RPMI8226 (cell line): ENCODE measurements at regions not wholly inside any gene's neighbourhood (a gene's known extent, or its start where the extent isn't known, plus 50 kb on each side); places are given as distances from the start of the nearest gene placed in this dataset.
A peak's percentile ranks its signal among the peaks of the same experiment; 100 is the strongest.

ENCODE experiments used
- DNase-seq: peaks from one replicate; pipeline ENCODE4 v3.0.0-alpha.2; 2015

DNA sequence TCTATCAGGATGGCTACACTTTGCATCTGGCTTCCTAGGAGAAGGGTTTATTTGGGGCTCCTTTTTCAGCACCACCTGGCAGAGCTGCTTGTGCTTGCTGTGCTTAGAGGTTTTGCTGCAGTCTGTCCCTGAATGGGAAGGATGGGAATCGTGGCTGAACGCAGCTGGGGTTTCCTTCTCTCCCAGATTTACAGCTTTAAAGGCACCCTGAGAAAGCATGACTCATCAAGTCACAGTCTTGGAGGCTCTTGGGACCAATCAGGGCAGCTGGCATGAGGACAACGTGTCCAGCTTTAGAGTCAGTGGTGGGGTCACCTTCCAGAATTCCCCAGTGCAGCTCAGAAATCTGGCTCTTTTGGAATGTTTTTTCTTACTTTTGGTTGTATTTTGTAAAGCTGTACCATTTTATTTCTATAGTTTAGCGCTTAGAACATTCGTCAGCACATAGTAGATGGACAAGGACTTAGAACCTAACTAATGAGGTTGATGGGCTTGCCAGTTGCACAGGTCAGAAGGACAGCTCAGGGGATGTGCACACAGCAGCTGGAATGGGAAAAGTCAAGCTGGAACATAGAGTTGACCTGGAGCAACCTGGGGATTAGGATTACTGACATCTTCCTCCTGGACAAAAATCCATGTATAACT is 222.6 kb downstream of the PRDM2 start:
- no peak for DNase-seq

DNA sequence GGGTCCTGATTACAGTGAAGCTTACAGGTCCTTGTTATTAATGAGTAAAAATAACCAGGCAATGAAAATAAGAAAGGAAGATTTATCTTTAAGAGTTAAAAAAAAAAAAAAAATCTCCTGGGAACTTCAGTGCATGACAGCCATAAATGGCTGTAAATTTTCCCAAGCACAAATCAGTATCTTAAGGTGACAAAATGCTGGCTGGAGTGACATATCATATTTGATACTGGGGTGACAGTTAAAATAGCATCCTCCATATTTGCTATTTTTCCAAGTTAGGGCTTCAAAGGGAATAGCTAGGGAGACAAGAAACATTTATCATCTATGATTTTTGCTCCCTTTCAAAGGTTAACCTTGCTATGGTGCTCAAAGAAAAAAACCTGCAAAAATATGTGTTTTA is 226.6 kb downstream of the PRDM2 start:
- DNase-seq: no peak

DNA sequence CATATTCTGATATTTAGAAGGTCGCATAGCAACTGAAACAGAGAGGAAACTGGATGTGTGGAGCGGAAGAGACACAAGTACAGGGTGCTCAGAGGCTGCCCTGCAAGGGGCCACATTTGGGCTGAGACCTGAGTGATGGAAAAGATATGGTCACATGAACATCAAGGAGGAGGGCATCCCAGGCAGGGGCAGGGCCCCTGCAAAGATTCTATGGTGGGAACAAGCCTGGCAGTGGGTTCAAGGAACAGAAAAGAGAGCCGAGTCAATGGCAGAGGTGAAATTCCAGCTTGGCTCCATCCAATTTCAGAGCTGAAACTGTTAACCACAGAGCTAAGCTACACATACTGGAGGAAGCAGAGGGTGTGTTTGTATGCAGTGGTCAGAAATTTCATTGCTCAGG is 227.7 kb downstream of the PRDM2 start:
- DNase-seq: no peak

DNA sequence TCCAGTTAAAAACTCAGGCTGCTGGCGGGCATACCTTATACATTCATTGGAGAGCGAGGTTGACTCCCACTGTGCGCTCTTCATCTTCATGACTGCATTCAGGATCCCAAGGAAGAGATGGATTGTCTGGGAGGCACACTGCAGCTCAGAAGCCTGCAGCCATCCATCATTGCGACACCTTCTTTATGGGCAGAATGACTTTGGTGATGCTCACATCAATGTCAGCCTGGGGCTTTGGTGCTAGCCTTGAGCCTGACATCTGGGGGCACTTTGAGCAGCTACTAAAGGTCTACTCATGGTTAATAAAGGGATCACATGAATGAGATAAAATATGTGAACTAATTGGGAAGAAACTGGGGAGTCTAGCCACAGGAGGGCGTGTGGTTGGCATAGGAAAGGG is 229.3 kb downstream of the PRDM2 start:
- no peak for DNase-seq

DNA sequence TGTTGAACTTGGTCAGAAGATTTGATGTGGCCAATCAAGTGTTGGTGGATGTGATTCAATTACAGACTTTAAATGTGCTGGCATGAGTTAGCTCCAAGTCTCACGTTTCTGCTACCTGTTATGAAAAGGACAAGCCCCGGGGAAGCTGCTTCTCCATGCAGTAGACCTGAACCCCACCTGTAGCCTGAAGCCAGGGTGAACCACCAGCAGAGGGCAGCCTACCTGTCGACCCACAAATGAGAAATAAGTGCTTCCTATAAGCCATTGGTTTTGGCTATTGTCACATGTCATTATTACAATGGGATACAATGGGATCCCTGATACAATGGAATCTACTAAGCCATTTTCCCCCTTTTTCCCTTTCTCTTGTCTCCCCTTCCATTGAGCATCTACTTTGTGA is 230.2 kb downstream of the PRDM2 start:
- peak; percentile 61 for DNase-seq

DNA sequence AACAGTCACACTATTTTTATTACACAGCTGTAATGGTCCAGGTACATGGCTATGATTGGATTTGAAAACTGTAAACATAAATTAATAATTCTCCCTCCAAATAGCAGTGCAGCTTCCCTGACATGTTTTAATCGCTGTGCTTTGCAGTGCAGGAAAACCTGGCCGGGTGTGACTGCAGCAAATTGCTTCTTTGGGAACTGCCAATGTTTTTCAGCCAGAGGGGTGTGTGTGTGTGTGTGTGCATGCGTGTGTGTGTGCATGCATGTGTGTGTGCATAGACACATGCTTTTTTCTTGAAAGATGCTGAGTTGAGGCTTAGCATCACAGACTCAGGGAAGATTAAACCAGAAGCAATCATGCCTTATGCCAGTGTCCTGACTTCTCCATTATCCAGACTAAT is 231.2 kb downstream of the PRDM2 start:
- no peak for DNase-seq

DNA sequence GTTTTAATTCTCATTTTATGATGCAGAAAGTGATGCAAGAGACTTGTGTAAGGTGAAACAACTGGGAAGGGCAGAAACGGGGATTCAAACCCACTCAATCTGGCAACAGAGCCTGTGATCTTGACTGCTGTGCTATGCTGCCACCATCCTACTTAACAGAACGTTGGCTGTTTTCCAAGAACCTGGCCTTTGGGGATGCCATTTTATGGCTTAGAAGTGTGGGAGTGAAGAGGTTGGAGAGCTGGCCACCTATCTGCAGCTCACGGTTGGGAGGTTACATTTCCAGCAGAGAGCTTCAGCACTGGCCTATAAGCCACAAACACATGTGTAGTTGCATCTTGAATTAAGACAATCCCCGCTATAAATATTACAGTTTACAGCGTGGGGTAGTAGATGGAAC is 235.3 kb downstream of the PRDM2 start:
- peak; percentile 61 for DNase-seq

DNA sequence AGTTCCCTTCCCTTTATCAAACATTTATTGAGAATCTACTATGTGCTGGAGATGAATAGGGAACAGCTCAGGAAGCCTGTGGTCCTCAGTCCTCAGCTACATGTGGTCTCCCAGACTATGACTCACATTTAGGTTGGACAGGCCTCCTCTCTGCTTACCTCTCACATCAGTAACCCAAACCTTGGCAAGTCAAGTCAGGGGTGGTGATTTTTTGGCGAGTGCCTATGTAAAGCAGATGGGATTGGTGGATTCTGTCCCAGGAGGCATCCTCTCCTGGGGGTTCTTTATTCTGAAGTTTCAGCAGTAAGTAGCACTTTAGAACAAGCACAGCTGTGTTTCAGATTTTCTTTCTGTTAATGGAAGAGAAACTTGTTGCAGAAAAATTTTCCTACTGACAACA is 241.3 kb downstream of the PRDM2 start:
- peak; percentile 49 for DNase-seq

DNA sequence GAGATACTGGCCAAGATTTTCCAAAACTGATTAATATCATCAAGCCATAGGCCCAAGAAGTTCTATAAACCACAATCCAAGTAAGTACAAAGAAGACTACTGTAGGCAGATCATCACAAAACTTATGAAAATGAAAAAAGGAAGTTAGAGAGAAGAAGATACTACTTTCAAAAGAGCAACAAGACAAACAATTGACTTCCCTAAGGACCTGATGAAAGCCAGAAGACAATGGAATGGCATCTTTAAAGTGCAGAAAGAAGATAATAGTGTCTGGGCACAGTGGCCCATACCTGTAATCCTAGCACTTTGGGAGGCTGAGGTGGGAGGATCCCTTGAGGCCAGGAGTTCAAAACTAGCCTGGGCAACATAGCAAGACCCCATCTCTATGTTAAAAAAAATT is 243.1 kb downstream of the PRDM2 start:
- DNase-seq: no peak

DNA sequence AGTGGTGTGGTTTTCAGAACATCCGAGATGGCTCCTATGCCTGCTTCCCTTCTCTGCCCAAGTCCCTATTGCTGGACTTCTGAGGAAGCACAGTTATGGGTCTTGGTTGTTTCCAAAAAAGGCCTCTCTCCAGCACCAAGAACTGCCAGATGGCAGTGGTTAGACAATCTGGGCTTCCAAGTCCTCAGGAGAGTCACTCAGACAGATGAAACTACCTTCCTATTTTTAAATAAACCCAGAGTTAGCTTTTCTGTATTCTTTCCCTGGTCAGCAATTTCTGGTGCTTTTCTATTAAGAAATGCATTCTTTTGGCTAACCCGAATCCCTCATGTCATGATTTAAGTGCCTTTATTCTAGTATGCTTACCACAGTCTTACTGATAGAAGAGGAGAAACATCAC is 245.9 kb downstream of the PRDM2 start:
- peak; percentile 91 for DNase-seq

DNA sequence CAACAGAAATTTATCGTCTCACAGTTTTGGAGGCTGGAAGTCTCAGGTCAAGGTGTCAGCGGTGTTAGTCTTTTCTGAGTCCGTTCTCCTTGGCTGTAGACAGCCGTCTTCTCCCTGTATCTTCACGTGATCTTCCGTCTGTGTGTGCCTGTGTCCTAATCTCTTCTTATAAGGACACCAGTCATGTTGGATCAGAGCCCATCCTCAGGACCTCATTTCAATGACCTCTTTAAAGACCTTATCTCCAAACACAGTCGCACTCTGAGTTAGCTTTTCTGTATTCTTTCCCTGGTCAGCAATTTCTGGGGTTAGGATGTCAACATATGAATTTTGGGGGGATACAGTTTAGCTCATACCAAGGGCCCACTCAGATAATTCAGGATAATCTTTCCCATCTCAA is 247.7 kb downstream of the PRDM2 start:
- DNase-seq: no peak

DNA sequence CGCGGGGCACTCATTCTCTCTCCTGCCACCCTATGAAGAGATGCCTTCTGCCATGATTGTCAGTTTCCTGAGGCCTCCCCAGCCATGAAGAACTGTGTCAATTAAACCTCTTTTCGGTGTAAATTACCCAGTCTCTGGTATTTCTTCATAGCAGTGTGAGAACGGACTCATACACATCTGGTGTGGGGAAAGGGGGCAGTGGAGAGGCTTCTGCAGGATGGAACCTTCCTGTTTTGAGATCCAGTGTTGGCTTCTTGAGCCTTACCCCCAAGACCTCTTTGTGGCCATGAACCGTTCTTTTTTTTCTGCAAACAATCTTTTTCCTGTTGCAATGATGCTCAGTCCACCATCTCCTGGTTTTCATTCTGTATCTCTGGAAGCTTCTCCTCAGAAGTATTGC is 248.4 kb downstream of the PRDM2 start:
- no peak for DNase-seq

DNA sequence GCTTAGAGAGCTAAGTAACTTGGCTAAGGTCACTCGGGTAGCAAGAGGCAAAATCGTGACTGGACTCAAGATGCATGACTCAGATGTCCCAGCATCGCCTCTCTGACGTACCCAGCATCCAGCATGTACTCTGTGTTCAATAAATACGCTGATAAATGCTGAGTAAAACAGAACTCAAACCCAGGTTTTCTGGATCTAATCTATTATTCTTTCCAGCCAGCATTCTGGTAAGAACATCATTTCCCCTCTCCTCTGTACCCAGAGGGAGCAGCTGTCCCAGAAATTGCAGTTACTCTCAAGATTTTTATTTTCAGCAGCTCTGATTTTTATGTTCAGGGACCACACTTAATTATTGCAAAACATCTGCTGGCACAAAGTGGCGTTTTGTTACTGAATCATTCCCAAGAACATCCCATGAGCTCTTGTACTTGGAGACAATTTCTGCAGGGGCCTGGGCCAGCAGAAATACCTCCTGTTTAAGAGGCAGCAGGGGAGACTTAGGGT is 249.0 kb downstream of the PRDM2 start:
- DNase-seq: no peak

DNA sequence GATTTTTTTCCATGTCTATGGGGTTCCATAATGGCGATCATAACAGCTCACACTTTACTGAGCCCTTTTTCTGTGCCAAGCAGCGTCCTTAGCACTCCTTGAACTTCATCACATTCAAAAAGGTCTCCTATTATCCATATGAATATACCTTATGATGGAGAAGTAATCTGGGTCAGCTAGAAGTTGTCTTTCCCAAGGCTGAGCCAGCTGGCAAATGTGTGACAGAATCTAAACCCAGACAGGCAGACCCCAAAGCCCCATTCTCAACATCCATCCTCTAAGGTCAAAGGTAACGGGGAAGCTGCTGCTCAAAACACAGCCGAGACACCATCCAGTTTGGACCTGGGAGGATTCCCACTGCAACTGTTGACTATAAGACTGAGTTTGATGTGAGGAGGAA is 249.6 kb downstream of the PRDM2 start:
- DNase-seq: no peak

DNA sequence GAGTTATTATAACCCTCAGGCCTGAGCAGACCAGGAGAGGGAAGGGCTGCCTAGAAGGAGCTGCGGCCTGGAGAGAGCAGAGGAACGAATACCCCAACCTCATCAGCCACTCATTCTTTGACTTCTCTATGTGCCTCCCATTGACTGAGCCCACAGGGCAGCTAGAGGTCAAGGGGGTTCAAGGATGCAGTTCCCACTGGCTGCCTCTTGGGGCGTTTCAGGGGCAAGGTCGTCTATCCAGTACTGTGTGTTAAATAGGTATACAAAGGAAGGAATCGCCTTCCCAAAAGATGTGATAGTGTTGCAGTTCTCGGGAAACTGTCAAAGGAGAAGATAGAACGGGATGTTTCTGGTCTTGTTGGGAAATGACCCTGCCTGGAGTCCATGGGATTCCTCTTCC is 250.6 kb downstream of the PRDM2 start:
- DNase-seq: peak; percentile 65

DNA sequence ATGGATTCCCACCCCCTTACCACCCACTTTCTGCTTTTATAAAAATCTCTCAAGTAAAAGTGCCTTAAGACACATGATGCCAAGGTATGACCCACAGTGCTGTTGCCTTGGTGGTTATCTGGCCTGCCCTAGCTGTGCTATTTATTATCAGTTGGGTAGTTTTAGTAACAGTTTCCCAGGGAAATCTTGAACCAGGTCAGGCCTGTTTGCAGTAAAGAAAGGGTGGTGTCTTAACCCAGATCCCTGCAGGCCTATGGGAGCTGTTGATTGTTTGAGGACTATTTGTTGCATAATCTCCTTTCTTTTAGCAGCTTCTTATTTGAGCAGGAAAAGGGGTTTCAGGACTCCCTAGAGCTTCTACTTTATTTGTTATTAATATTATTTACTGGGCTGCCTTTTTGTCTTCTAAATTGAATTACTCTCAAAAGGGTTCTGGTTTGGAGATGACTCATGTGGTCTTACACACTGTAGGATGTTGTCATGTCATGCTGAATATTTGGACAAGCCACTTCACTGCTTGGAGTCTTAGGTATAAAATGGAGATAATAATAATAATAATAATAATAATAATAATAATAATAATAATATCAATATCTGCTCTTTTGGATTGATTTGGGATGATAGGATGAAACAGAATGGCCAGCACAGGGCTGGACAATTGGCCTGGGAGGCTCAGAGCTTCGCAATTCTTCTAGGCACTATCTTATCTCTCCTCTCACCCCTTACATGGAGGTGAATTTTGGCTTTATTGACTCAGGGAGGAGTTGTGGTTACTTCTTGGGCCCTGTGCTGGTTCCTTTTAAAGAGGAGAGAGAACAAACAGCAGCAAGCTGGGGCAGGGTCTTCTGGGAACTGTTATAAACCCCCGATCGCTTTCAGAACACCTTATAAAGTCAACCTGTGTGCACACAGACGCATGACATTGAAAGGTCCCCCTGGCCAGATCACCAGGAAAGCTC is 252.1 kb downstream of the PRDM2 start:
- DNase-seq: no peak

DNA sequence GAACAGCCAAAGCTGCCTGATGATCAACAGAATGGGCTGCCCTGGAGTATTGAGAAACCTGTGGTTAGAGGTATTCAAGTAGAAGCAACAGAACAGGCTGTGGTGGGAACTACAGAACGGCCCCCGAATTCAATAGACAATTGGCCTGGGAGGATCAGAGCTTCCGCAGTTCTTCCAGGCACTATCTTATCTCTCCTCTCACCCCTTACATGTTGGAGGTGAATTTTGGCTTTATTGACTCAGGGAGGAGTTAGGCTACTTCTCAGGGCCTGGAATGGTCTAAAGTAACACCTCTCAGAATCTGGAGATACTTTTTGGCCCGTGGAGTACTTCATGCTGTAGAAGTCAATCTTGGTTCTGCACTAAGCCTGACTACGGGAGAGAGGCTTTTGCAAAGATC is 253.0 kb downstream of the PRDM2 start:
- peak; percentile 34 for DNase-seq

DNA sequence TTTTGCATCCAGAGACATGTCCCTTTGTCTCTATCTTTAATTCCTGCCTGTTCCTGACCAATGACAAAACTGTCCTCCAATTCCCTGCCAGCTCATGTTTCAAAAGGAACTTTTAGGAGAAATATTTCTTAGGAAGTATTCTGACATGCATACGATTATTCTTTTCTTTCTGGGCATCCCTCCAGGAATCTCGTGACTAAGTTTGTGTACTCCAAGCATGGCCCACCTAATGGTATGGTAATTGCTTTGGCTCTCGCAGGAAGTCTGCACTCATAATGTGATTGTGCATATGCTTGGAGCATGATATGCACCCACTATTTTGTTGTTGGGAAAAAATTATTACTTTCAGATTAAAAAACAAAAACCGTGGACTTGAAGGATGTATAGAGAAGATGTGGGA is 256.4 kb downstream of the PRDM2 start:
- no peak for DNase-seq

DNA sequence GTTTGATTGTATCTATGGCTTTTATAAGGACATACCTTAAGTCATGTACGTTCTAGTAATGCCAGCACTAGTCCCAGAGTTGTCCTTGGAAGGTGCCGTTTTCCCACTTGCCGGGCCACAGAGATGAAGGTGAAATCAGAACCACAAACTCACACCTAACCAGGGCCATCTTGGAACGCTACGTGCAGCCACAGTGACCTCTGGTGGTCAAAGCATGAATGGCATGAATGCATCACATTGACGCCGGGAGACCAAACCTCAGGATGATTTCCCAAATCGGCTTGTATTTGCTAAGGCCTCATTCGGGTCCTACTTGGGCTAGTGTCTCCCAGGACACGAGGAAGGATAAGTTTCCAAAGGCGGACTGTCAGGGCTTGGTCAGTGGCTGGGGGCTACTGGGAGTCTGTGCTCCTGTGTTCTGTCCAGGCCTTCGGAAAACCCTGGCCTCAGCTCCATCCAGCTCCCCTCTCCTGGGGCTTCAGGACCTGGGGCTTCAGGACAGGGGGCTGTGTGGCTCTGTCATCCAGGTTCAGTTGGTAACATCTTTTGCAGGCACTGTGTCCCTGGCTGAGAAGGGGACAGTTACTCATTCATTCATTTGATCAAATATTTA is 260.5 kb downstream of the PRDM2 start:
- peak; percentile 83 for DNase-seq

DNA sequence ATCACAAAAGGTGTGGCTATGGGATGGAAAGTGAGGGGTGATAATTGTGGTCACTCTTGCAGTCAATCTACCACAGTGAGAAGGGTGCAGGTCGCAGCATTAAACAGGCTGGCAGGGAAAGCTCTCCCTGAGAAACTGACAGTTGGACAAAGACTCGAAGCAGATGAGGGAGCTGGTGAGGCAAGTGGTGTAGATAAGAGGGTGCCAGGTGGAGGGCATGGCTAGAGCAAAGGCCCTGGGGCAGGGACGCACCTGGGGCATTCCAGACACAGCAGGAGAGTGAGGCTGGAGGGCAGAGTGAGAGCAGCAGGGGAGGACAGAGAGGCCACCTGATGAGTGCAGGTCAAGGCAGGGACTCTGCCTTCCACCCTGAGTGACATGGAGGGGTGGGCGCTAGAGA is 264.8 kb downstream of the PRDM2 start:
- DNase-seq: peak; percentile 62

DNA sequence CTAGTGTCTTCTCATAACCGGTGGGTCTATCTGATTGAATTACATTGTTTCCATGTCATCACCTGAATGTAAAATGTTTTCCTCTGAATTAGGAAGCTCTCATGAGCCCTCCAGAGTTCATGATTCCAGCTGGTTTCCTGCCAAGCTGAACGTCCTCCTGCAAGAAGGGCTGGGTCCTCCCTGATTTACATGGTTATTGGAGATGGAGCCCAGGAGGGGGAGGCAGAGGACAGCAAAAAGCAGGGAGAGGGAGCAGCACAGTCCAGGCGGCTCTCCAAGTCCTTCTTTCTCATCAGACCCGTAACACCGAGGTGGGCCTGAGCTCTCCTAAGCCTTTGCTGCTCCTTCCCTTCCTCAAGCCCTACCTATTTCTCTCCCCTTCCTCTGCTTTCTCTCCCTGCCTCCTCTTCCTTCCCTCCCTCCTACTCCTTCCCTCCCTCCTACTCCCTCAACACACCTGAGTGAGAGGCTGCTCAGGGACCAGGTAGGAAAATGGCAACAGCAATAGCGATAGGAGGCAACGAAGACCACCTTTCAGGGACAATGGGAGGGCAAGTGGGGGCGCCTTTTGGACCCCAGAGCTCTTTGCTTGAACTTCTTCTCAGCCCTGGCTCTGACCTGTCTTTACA is 265.9 kb downstream of the PRDM2 start:
- peak; percentile 68 for DNase-seq

DNA sequence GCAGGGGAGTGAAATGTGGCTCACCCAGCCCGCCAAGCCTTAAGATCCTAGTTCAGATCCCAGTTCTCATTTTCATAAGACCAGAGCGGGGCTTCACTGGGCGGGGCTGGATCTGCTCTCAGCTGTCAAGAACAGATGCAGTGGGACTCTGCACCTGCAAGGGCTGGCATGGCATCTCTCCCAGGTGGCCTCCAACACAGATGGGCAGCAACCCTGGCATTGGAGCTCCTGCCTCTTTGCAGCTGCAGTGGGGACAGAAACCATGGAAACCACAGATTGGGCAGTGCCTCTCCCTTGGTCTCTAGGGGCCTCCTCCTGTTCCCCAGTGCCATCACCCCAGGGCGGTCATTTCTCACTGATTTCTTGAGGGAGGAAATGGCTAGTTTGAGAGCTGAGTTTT is 267.7 kb downstream of the PRDM2 start:
- DNase-seq: peak; percentile 98

DNA sequence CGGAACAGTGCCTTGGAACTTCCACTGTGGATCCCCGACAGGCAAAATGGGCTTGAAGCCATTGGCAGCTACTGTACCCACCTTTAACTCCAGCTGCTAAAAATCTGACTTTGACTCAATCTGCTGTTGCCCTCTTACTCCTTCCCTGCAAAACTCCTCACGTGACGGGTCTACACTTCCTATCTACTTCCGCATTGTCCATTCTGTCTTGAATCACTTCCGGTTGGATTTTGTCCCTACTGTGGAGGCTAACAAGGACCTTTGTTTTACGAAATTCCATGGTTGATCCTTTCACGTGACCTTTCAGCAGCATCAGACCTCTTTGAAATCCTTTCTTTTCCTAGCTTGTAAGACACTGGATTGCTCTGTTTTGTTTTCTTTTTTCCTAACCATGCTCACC is 268.4 kb downstream of the PRDM2 start:
- DNase-seq: no peak
